ENCODE measurements at regions not wholly inside any gene's neighbourhood (a gene's known extent, or its start where the extent isn't known, plus 50 kb on each side); places are given as distances from the start of the nearest gene placed in this dataset.

GRCh38 chr4:41460641-41461040 is 77.3 kb upstream of the LIMCH1 start:
- ATAC-seq (replicated peaks; ENCODE audit: extremely low read depth, poor library complexity, severe bottlenecking) (no peak), DNase-seq (ENCODE audit: low spot score in 2 of 2) (no peak)
- H3K27me3 Mint-ChIP-seq: no peaks in the 10 kb centered on the region
- H3K27ac Mint-ChIP-seq (ENCODE audit: low read depth): no peak overlapping the region
- no peak overlapping the region for H3K4me3 Mint-ChIP-seq
- no peaks in the 10 kb centered on the region for H3K36me3 Mint-ChIP-seq (ENCODE audit: insufficient read depth)
- no peaks in the 10 kb centered on the region for H3K4me1 Mint-ChIP-seq
- H3K9me3 Mint-ChIP-seq: peaks cover 16% of the 10 kb centered on the region

- Mint-ChIP-seq H3K4me3 (no peak overlapping the region), H3K36me3 (ENCODE audit: insufficient read depth) (no peaks in the 10 kb centered on the region), H3K9me3 (peaks cover 16% of the 10 kb centered on the region), H3K27ac (ENCODE audit: low read depth) (no peak overlapping the region), H3K4me1 (no peaks in the 10 kb centered on the region), H3K27me3 (no peaks in the 10 kb centered on the region)
- ATAC-seq (replicated peaks; ENCODE audit: extremely low read depth, poor library complexity, severe bottlenecking) (no peak), DNase-seq (ENCODE audit: low spot score in 2 of 2) (no peak)
These were observed 76.1 kb upstream of the LIMCH1 start for GRCh38 chr4:41461780-41462307.

GRCh38 chr4:41465146-41465761 is 72.7 kb upstream of the LIMCH1 start:
- no peak for ATAC-seq (replicated peaks; ENCODE audit: extremely low read depth, poor library complexity, severe bottlenecking)
- no peak for DNase-seq (ENCODE audit: low spot score in 2 of 2)
- Mint-ChIP-seq H3K36me3 (ENCODE audit: insufficient read depth) (no peaks in the 10 kb centered on the region), H3K4me1 (no peaks in the 10 kb centered on the region), H3K27ac (ENCODE audit: low read depth) (no peak overlapping the region), H3K9me3 (peaks cover 16% of the 10 kb centered on the region), H3K27me3 (no peaks in the 10 kb centered on the region), H3K4me3 (no peak overlapping the region)

GRCh38 chr4:41466249-41466648 is 71.7 kb upstream of the LIMCH1 start:
- H3K27me3 Mint-ChIP-seq: no peaks in the 10 kb centered on the region
- no peaks in the 10 kb centered on the region for H3K36me3 Mint-ChIP-seq (ENCODE audit: insufficient read depth)
- DNase-seq (ENCODE audit: low spot score in 2 of 2) (no peak), ATAC-seq (replicated peaks; ENCODE audit: extremely low read depth, poor library complexity, severe bottlenecking) (no peak)
- H3K27ac Mint-ChIP-seq (ENCODE audit: low read depth): no peak overlapping the region
- H3K4me3 Mint-ChIP-seq: no peak overlapping the region
- H3K9me3 Mint-ChIP-seq: peaks cover 21% of the 10 kb centered on the region
- no peaks in the 10 kb centered on the region for H3K4me1 Mint-ChIP-seq

GRCh38 chr4:41468122-41468521 is 69.8 kb upstream of the LIMCH1 start:
- Mint-ChIP-seq H3K4me3 (no peak overlapping the region), H3K27me3 (no peaks in the 10 kb centered on the region), H3K4me1 (no peaks in the 10 kb centered on the region), H3K36me3 (ENCODE audit: insufficient read depth) (peaks cover 2% of the 10 kb centered on the region), H3K27ac (ENCODE audit: low read depth) (no peak overlapping the region), H3K9me3 (peaks cover 26% of the 10 kb centered on the region)
- no peak for DNase-seq (ENCODE audit: low spot score in 2 of 2)
- ATAC-seq (replicated peaks; ENCODE audit: extremely low read depth, poor library complexity, severe bottlenecking): no peak

- Mint-ChIP-seq H3K4me3 (no peak overlapping the region), H3K9me3 (peaks cover 16% of the 10 kb centered on the region), H3K27me3 (no peaks in the 10 kb centered on the region), H3K36me3 (ENCODE audit: insufficient read depth) (peaks cover 2% of the 10 kb centered on the region), H3K27ac (ENCODE audit: low read depth) (no peak overlapping the region), H3K4me1 (no peaks in the 10 kb centered on the region)
- DNase-seq (ENCODE audit: low spot score in 2 of 2): no peak
- ATAC-seq (replicated peaks; ENCODE audit: extremely low read depth, poor library complexity, severe bottlenecking): no peak
These were observed 66.6 kb upstream of the LIMCH1 start for GRCh38 chr4:41471126-41472071.

GRCh38 chr4:41472081-41472480 is 65.9 kb upstream of the LIMCH1 start:
- no peak for ATAC-seq (replicated peaks; ENCODE audit: extremely low read depth, poor library complexity, severe bottlenecking)
- no peak overlapping the region for H3K4me3 Mint-ChIP-seq
- peaks cover 2% of the 10 kb centered on the region for H3K36me3 Mint-ChIP-seq (ENCODE audit: insufficient read depth)
- H3K27ac Mint-ChIP-seq (ENCODE audit: low read depth): no peak overlapping the region
- H3K4me1 Mint-ChIP-seq: no peaks in the 10 kb centered on the region
- H3K9me3 Mint-ChIP-seq: peaks cover 16% of the 10 kb centered on the region
- DNase-seq (ENCODE audit: low spot score in 2 of 2): no peak
- H3K27me3 Mint-ChIP-seq: no peaks in the 10 kb centered on the region

GRCh38 chr4:41473176-41473575 is 64.8 kb upstream of the LIMCH1 start:
- DNase-seq (ENCODE audit: low spot score in 2 of 2) (no peak), ATAC-seq (replicated peaks; ENCODE audit: extremely low read depth, poor library complexity, severe bottlenecking) (no peak)
- no peak overlapping the region for H3K4me3 Mint-ChIP-seq
- H3K36me3 Mint-ChIP-seq (ENCODE audit: insufficient read depth): peaks cover 2% of the 10 kb centered on the region
- no peaks in the 10 kb centered on the region for H3K27me3 Mint-ChIP-seq
- no peak overlapping the region for H3K27ac Mint-ChIP-seq (ENCODE audit: low read depth)
- peaks cover 14% of the 10 kb centered on the region for H3K9me3 Mint-ChIP-seq
- no peaks in the 10 kb centered on the region for H3K4me1 Mint-ChIP-seq

GRCh38 chr4:41475402-41475801 is 62.6 kb upstream of the LIMCH1 start:
- ATAC-seq (replicated peaks; ENCODE audit: extremely low read depth, poor library complexity, severe bottlenecking) (no peak), DNase-seq (ENCODE audit: low spot score in 2 of 2) (no peak)
- Mint-ChIP-seq H3K36me3 (ENCODE audit: insufficient read depth) (peaks cover 2% of the 10 kb centered on the region), H3K27me3 (no peaks in the 10 kb centered on the region), H3K9me3 (peaks cover 8% of the 10 kb centered on the region), H3K4me1 (no peaks in the 10 kb centered on the region), H3K27ac (ENCODE audit: low read depth) (no peak overlapping the region), H3K4me3 (no peak overlapping the region)

- ATAC-seq (replicated peaks; ENCODE audit: extremely low read depth, poor library complexity, severe bottlenecking): no peak
These were observed 61.6 kb upstream of the LIMCH1 start for GRCh38 chr4:41476310-41476885.

GRCh38 chr4:41477181-41477905 is 60.6 kb upstream of the LIMCH1 start:
- H3K4me3 Mint-ChIP-seq: no peak overlapping the region
- no peaks in the 10 kb centered on the region for H3K4me1 Mint-ChIP-seq
- no peak for ATAC-seq (replicated peaks; ENCODE audit: extremely low read depth, poor library complexity, severe bottlenecking)

More at GRCh38 chr4:41476310-41476885, 61.6 kb upstream of the LIMCH1 start:
- Mint-ChIP-seq H3K9me3 (peaks cover 5% of the 10 kb centered on the region), H3K4me1 (no peaks in the 10 kb centered on the region), H3K27me3 (no peaks in the 10 kb centered on the region), H3K27ac (ENCODE audit: low read depth) (no peak overlapping the region), H3K4me3 (no peak overlapping the region), H3K36me3 (ENCODE audit: insufficient read depth) (peaks cover 2% of the 10 kb centered on the region)
- no peak for DNase-seq (ENCODE audit: low spot score in 2 of 2)

GRCh38 chr4:41478518-41478917 is 59.4 kb upstream of the LIMCH1 start:
- no peaks in the 10 kb centered on the region for H3K27me3 Mint-ChIP-seq
- no peak overlapping the region for H3K27ac Mint-ChIP-seq (ENCODE audit: low read depth)
- DNase-seq (ENCODE audit: low spot score in 2 of 2): no peak
- no peaks in the 10 kb centered on the region for H3K4me1 Mint-ChIP-seq
- no peak for ATAC-seq (replicated peaks; ENCODE audit: extremely low read depth, poor library complexity, severe bottlenecking)
- no peak overlapping the region for H3K4me3 Mint-ChIP-seq
- H3K9me3 Mint-ChIP-seq: no peaks in the 10 kb centered on the region
- no peaks in the 10 kb centered on the region for H3K36me3 Mint-ChIP-seq (ENCODE audit: insufficient read depth)

More at GRCh38 chr4:41477181-41477905, 60.6 kb upstream of the LIMCH1 start:
- Mint-ChIP-seq H3K27me3 (no peaks in the 10 kb centered on the region), H3K36me3 (ENCODE audit: insufficient read depth) (peaks cover under 1% of the 10 kb centered on the region), H3K9me3 (no peaks in the 10 kb centered on the region), H3K27ac (ENCODE audit: low read depth) (no peak overlapping the region)
- no peak for DNase-seq (ENCODE audit: low spot score in 2 of 2)

Measured in central memory CD8-positive, alpha-beta T cell (primary cell).